ENCODE measurements at regions not wholly inside any gene's neighbourhood (a gene's known extent, or its start where the extent isn't known, plus 50 kb on each side); places are given as distances from the start of the nearest gene placed in this dataset.

DNA sequence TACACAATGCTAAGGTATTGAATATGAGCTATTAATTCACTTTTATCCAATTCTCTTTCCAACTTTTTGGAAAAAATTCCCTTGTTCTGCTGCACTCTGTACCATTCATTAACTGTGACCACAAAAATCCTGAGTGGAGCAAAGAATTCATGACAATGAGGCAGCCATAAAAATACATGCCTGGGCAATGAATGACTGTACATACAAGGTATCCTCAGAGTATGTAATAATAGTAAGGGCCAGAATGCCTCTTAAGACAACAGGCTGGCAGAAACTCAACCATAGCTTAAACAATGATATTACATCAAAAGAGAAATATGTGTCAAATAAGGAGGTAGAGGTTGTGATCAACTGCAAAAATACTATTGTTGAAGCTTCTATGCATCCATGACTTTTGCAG, 74.7 kb upstream of the CA10 start:
- DNase-seq (ENCODE audit: low read depth), result peak; percentile 66
- TF ChIP-seq CTCF (IDR thresholded peaks at IDR 0.05; ENCODE audit: insufficient read depth, low read depth, low read length, missing control alignments), result no peak
- H3K4me3 ChIP-seq (ENCODE audit: low read length), result no peak overlapping the region

DNA sequence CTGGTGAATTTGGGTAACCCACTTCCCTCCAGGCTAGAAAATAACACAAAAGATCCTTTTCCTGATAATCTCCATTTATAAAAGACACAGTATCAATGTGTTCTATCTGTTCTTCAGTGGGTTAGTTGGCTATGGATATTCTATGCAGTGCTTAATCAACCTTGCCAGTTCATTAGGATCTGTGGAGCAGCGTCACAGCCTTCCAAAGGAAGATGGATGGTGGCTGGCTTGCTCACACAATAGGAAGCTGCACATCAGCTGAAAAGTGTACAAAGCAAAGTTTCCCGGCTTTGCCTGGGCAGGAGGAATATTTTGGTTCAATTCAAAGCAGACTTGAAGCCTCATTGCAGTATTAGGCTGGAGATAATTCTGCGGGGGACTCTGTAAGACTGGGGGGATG, 70.3 kb upstream of the CA10 start:
- DNase-seq (ENCODE audit: low read depth), result no peak
- no peak for TF ChIP-seq CTCF (IDR thresholded peaks at IDR 0.05; ENCODE audit: insufficient read depth, low read depth, low read length, missing control alignments)
- H3K4me3 ChIP-seq (ENCODE audit: low read length), result no peak overlapping the region

- DNase-seq (ENCODE audit: low read depth), result peak; percentile 2
- no peak overlapping the region for H3K4me3 ChIP-seq (ENCODE audit: low read length)
- no peak for TF ChIP-seq CTCF (IDR thresholded peaks at IDR 0.05; ENCODE audit: insufficient read depth, low read depth, low read length, missing control alignments)
These were observed 69.4 kb upstream of the CA10 start for GRCh38 chr17:52227926-52228325.

DNA sequence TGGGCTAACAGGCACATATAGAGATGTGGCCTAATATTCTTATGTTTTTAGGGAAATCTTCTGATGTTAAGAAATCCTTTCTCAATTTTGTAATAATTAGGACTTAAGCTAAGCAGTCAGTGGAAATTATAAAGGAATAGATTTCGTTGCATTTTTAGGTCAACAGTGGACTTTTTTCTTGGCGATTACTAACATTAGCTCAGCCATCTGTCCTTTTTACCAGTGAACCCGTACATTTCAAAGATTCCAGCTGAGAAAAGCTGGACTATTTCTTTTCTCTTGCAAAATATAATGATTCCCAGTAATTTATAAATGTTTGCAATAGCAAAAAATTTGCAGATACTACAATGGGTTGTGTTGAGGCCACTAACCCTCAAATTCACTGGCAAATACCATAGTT, 54.9 kb upstream of the CA10 start:
- DNase-seq (ENCODE audit: low read depth), result no peak
- H3K4me3 ChIP-seq (ENCODE audit: low read length), result no peak overlapping the region
- TF ChIP-seq CTCF (IDR thresholded peaks at IDR 0.05; ENCODE audit: insufficient read depth, low read depth, low read length, missing control alignments), result no peak

DNA sequence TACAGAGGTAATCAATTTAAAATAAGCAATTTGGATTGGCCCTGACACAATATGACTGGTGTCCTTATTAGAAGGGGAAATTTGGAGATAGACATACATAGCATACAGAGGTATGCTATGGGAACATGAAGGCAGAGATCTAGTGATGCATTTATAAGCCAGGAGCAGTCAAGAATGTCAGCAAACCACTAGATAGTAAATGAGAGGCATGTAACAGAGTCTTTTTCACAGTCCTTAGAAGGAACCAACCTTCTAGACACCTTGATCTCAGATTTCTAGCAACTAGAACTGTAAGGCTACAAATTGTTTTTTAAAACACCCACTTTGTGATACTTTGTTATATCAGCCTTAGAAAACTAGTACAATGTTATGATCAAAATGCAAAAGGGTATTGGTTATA, 54.3 kb upstream of the CA10 start:
- H3K4me3 ChIP-seq (ENCODE audit: low read length), result no peak overlapping the region
- TF ChIP-seq CTCF (IDR thresholded peaks at IDR 0.05; ENCODE audit: insufficient read depth, low read depth, low read length, missing control alignments), result no peak
- DNase-seq (ENCODE audit: low read depth), result no peak

DNA sequence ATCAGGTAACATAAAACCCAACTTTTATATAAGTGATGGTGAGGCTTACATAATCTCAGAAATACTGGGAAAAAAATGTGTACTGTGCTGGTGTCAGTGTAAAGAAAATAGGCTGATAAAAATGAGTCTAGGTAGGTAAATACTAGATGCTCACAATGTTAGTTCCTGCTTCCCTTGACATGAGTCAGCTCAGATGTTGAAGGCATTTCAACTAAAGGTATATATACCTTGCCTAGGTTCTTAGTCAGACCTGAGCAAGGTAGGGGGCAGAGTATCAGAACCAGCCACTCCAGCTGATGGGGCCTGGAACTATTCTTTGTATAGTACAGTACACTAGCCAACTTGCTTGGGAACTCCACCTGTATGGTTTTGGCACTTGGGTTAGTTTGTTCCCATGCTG, 51.0 kb upstream of the CA10 start:
- peak; percentile 46 for DNase-seq (ENCODE audit: low read depth)
- no peak for TF ChIP-seq CTCF (IDR thresholded peaks at IDR 0.05; ENCODE audit: insufficient read depth, low read depth, low read length, missing control alignments)

More for the DNA sequence above, 51.0 kb upstream of the CA10 start:
- H3K4me3 ChIP-seq (ENCODE audit: low read length), result no peak overlapping the region

Measured in epithelial cell of esophagus (primary cell).